Neural cell (in vitro differentiated cells): ENCODE measurements at regions not wholly inside any gene's neighbourhood (a gene's known extent, or its start where the extent isn't known, plus 50 kb on each side); places are given as distances from the start of the nearest gene placed in this dataset.

Source experiments
- H2AFZ ChIP-seq: fragments of 200-600, 300-800 bp; sonication (generic), shearing (Covaris generic); 2 replicates; pipeline ENCODE4 v1.6.0; 2014; ENCODE audit warnings: low read depth, mild to moderate bottlenecking, antibody characterized with exemption, low read length, moderate library complexity
- H3F3A ChIP-seq: fragments of 200-600 bp; shearing (Covaris generic); 2 replicates; pipeline ENCODE4 v1.6.1; 2016; ENCODE audit warnings: mild to moderate bottlenecking, moderate library complexity, mixed read lengths, antibody characterized with exemption, low read length; ENCODE audit not compliant: insufficient read depth, poor library complexity, severe bottlenecking
- H3K27ac ChIP-seq: fragments of 200-600, 300-800 bp; sonication (generic), shearing (Covaris generic); 2 replicates; pipeline ENCODE4 v1.5.1; 2014; ENCODE audit warnings: mild to moderate bottlenecking, low read length, moderate library complexity
- H3K27me3 ChIP-seq: fragments of 300-800, 200-600 bp; sonication (generic), shearing (Covaris generic); 2 replicates; pipeline ENCODE4 v1.6.0; 2014; ENCODE audit warnings: mild to moderate bottlenecking, low read depth, low read length, moderate library complexity; ENCODE audit not compliant: insufficient read depth
- H3K36me3 ChIP-seq: fragments of 300-800, 200-600 bp; sonication (generic), shearing (Covaris generic); 2 replicates; pipeline ENCODE4 v1.5.1; 2014; ENCODE audit warnings: mild to moderate bottlenecking, antibody characterized with exemption, low read length, moderate library complexity; ENCODE audit not compliant: insufficient read depth
- H3K4me2 ChIP-seq: fragments of 300-800, 200-600 bp; sonication (generic), shearing (Covaris generic); 2 replicates; pipeline ENCODE4 v1.6.0; 2014; ENCODE audit warnings: mild to moderate bottlenecking, low read length
- H3K4me3 ChIP-seq: fragments of 300-800, 200-600 bp; sonication (generic), shearing (Covaris generic); 2 replicates; pipeline ENCODE4 v1.5.1; 2014; ENCODE audit warnings: mild to moderate bottlenecking, low read length, moderate library complexity
- H3K79me2 ChIP-seq: fragments of 200-600 bp; shearing (Covaris generic); replicated peaks from 2 replicates; pipeline ENCODE4 v1.6.0; 2014; ENCODE audit warnings: mild to moderate bottlenecking, low read length, moderate library complexity; ENCODE audit not compliant: insufficient read depth
- H3K9ac ChIP-seq: fragments of 300-800, 200-600 bp; sonication (generic), shearing (Covaris generic); 2 replicates; pipeline ENCODE4 v1.6.1; 2016; ENCODE audit warnings: mild to moderate bottlenecking, low read length, mixed read lengths
- H3K9me2 ChIP-seq: fragments of 200-600 bp; shearing (Covaris generic); 2 replicates; pipeline ENCODE4 v1.6.1; 2016; ENCODE audit warnings: mild to moderate bottlenecking, low read length, mixed read lengths; ENCODE audit not compliant: insufficient read depth
- H3K9me3 ChIP-seq: fragments of 200-600, 300-800 bp; sonication (generic), shearing (Covaris generic); 2 replicates; pipeline ENCODE4 v1.6.1; 2016; ENCODE audit warnings: mild to moderate bottlenecking, mixed run types, low read length, moderate library complexity, mixed read lengths
- H4K20me1 ChIP-seq: fragments of 200-600 bp; shearing (Covaris generic); 2 replicates; pipeline ENCODE4 v1.6.1; 2016; ENCODE audit warnings: mild to moderate bottlenecking, mixed run types; ENCODE audit not compliant: insufficient read depth
- CTCF ChIP-seq: fragments of 450-650 bp; IDR thresholded peaks from 2 replicates; pipeline ENCODE4 v1.5.1; 2014; ENCODE audit warnings: antibody characterized with exemption, mild to moderate bottlenecking, moderate library complexity; ENCODE audit not compliant: poor library complexity, severe bottlenecking
- EP300 ChIP-seq: fragments of 450-650 bp; conservative IDR thresholded peaks from 2 replicates; pipeline ENCODE4 v1.6.1; 2014; ENCODE audit warnings: antibody characterized with exemption, mild to moderate bottlenecking, moderate library complexity; ENCODE audit not compliant: poor library complexity, severe bottlenecking
- EZH2 ChIP-seq: fragments of 200-600, 300-800 bp; shearing (Covaris generic), sonication (generic); IDR thresholded peaks from 2 replicates; pipeline ENCODE4 v1.6.1; 2014; ENCODE audit warnings: antibody characterized with exemption, low read length, borderline replicate concordance, mild to moderate bottlenecking; ENCODE audit not compliant: insufficient read depth, poor library complexity, severe bottlenecking
- MXI1 ChIP-seq: fragments of 450-650 bp; conservative IDR thresholded peaks from 2 replicates; pipeline ENCODE4 v1.6.1; 2014; ENCODE audit warnings: antibody characterized with exemption, mild to moderate bottlenecking; ENCODE audit not compliant: poor library complexity, severe bottlenecking
- POLR2AphosphoS5 ChIP-seq: IDR thresholded peaks from 2 replicates; pipeline ENCODE4 v1.6.1; 2012
- RAD21 ChIP-seq: fragments of 450-650 bp; conservative IDR thresholded peaks from 2 replicates; pipeline ENCODE4 v1.6.1; 2014; ENCODE audit warnings: antibody characterized with exemption, mild to moderate bottlenecking, moderate library complexity
- SMC3 ChIP-seq: fragments of 450-650 bp; conservative IDR thresholded peaks from 2 replicates; pipeline ENCODE4 v1.6.1; 2014; ENCODE audit warnings: antibody characterized with exemption, mild to moderate bottlenecking, moderate library complexity; ENCODE audit not compliant: poor library complexity
- TAF1 ChIP-seq: IDR thresholded peaks from 2 replicates; pipeline ENCODE4 v1.6.1; 2012; ENCODE audit warnings: low read depth
- TF ChIP-seq, protein P1 (sequence below): IDR thresholded peaks from 2 replicates; pipeline ENCODE4 v1.6.1; 2012; ENCODE audit warnings: borderline replicate concordance

DNA sequence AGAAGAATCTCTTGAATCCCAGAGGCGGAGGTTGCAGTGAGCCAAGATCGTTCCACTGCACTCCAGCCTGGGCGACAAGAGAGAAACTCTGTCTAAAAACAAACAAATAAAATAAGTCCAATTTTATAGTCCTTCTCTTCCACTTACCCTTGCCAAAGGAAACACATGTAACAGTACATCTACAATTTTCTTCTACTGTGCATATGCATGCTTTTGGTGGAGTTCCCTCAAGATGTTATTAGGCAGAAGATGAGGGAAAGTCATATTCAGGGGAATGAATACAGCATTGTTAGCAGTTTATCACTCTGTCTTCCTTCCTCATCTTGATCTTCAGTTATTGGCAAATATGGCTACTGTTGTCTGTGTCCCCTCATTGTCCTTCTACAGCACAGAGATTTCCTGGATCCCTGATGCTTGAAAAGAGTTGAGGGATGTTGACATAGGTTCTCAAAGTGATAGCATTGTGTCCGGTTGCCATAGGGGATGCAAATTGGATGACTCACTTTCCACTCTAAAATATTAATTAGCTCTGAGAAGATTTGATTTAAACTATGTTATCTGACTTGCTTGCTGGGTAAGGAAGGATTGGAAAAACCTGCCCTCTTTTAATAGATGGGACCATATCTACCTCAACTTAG lies 1173.6 kb downstream of the KCNT2 start:
- no peaks in the 10 kb centered on the region for H4K20me1 ChIP-seq
- H3K27me3 ChIP-seq = no peaks in the 10 kb centered on the region
- H3K9me3 ChIP-seq = no peaks in the 10 kb centered on the region
- H3K36me3 ChIP-seq = no peaks in the 10 kb centered on the region
- no peak overlapping the region for H3K27ac ChIP-seq
- H3K4me3 ChIP-seq = no peak overlapping the region
- no peaks in the 10 kb centered on the region for H3K9me2 ChIP-seq
- TF ChIP-seq SMC3 = no peak
- TF ChIP-seq MXI1 = no peak
- TF ChIP-seq, protein P1, sequence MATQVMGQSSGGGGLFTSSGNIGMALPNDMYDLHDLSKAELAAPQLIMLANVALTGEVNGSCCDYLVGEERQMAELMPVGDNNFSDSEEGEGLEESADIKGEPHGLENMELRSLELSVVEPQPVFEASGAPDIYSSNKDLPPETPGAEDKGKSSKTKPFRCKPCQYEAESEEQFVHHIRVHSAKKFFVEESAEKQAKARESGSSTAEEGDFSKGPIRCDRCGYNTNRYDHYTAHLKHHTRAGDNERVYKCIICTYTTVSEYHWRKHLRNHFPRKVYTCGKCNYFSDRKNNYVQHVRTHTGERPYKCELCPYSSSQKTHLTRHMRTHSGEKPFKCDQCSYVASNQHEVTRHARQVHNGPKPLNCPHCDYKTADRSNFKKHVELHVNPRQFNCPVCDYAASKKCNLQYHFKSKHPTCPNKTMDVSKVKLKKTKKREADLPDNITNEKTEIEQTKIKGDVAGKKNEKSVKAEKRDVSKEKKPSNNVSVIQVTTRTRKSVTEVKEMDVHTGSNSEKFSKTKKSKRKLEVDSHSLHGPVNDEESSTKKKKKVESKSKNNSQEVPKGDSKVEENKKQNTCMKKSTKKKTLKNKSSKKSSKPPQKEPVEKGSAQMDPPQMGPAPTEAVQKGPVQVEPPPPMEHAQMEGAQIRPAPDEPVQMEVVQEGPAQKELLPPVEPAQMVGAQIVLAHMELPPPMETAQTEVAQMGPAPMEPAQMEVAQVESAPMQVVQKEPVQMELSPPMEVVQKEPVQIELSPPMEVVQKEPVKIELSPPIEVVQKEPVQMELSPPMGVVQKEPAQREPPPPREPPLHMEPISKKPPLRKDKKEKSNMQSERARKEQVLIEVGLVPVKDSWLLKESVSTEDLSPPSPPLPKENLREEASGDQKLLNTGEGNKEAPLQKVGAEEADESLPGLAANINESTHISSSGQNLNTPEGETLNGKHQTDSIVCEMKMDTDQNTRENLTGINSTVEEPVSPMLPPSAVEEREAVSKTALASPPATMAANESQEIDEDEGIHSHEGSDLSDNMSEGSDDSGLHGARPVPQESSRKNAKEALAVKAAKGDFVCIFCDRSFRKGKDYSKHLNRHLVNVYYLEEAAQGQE = no peak
- TF ChIP-seq CTCF = no peak
- TF ChIP-seq TAF1 = no peak
- no peak for TF ChIP-seq POLR2AphosphoS5
- TF ChIP-seq EP300 = no peak
- TF ChIP-seq RAD21 = no peak
- TF ChIP-seq EZH2 = no peak
- no peak overlapping the region for H3K4me2 ChIP-seq
- no peak overlapping the region for H3K9ac ChIP-seq
- no peaks in the 10 kb centered on the region for H3K79me2 ChIP-seq
- H2AFZ ChIP-seq = no peak overlapping the region
- no peaks in the 10 kb centered on the region for H3F3A ChIP-seq

DNA sequence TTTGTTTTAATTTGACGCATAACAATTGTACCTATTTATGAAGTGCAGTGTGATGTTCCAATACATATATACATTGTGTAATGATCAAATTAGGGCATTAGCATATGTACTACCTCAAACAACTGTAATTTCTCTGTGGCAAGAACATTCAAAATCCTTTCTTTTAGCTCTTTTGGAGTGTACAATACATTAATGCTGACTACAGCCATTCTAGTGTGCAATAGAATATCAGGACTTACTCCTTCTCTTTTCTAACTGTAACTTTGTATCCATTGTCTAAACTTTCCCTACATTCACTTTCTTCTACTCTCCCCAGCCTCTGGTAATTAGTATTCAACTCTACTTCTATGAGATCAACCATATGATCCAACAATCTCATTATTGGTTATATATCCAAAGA lies 1177.4 kb downstream of the KCNT2 start:
- TF ChIP-seq EZH2 (no peak), POLR2AphosphoS5 (no peak), RAD21 (no peak), MXI1 (no peak), TAF1 (no peak), EP300 (no peak), CTCF (no peak), SMC3 (no peak)
- TF ChIP-seq, protein P1 = no peak
- H3K4me2 ChIP-seq = no peak overlapping the region

More for the DNA sequence above, 1177.4 kb downstream of the KCNT2 start:
- H3K9me2 ChIP-seq = no peaks in the 10 kb centered on the region
- no peak overlapping the region for H3K9ac ChIP-seq
- H3K27me3 ChIP-seq = no peaks in the 10 kb centered on the region
- H2AFZ ChIP-seq = no peak overlapping the region
- no peak overlapping the region for H3K27ac ChIP-seq
- no peak overlapping the region for H3K4me3 ChIP-seq
- H3F3A ChIP-seq = no peaks in the 10 kb centered on the region
- no peaks in the 10 kb centered on the region for H3K79me2 ChIP-seq
- no peaks in the 10 kb centered on the region for H4K20me1 ChIP-seq
- H3K9me3 ChIP-seq = no peaks in the 10 kb centered on the region
- H3K36me3 ChIP-seq = no peaks in the 10 kb centered on the region
